ENCODE measurements at regions not wholly inside any gene's neighbourhood (a gene's known extent, or its start where the extent isn't known, plus 50 kb on each side); places are given as distances from the start of the nearest gene placed in this dataset.

DNA sequence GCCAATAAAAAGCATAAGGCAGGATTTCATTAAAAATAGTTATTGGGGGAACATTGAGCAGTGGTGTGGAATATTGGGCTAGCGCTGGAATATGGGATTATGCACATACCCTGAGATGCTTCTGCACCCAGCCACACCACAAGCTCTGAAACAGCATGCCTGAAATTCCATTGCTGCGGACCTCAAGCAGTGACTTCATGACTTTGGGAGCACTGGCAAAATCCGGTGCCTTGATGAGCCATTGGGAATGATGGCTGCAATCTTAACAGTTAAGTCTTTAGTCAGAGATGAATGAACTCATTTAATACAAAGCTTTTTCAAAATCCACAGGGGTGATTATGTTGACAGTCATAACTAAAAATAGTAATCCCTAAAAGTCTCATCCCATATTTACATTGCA, 274.7 kb upstream of the MTPN start:
- Histone ChIP-seq H4K20me1 (ENCODE audit: control insufficient read depth, insufficient read depth, low read length, poor library complexity, severe bottlenecking) (no peaks in the 10 kb centered on the region), H3K36me3 (replicated peaks in 1 of 2; ENCODE audit: control extremely low read depth in 1 of 2, control insufficient read depth in 1 of 2, extremely low read depth in 1 of 2, insufficient read depth in 2 of 2, low read length in 1 of 2) (no peaks in the 10 kb centered on the region), H3K4me1 (ENCODE audit: control insufficient read depth in 2 of 2, insufficient read depth in 2 of 2, low read length in 2 of 2) (no peaks in the 10 kb centered on the region), H3K4me2 (replicated peaks; ENCODE audit: low read depth, low read length, poor library complexity, severe bottlenecking) (no peak overlapping the region), H2AFZ (ENCODE audit: insufficient read depth, low read depth, low read length, poor library complexity, severe bottlenecking) (no peak overlapping the region), H3K4me3 (ENCODE audit: control extremely low read depth in 1 of 5, extremely low read depth in 1 of 5, insufficient read depth in 1 of 5, low read depth in 2 of 5, low read length in 4 of 5) (no peak overlapping the region), H3K9ac (ENCODE audit: low read length) (no peak overlapping the region), H3K27me3 (replicated peaks in 1 of 4; ENCODE audit: control extremely low read depth in 1 of 4, control insufficient read depth in 3 of 4, insufficient read depth in 4 of 4, low read length in 3 of 4) (no peaks in the 10 kb centered on the region), H3K9me3 (ENCODE audit: control extremely low read depth in 1 of 3, control insufficient read depth in 2 of 3, insufficient read depth in 1 of 3, low read length in 2 of 3) (no peaks in the 10 kb centered on the region), H3K27ac (ENCODE audit: low read length in 2 of 2) (no peak overlapping the region), H3K79me2 (ENCODE audit: control insufficient read depth, insufficient read depth, low read length) (no peaks in the 10 kb centered on the region)
- Mint-ChIP-seq H3K4me3 (no peak overlapping the region), H3K27ac (no peak overlapping the region), H3K27me3 (no peaks in the 10 kb centered on the region), H3K9me3 (ENCODE audit: insufficient read depth) (no peaks in the 10 kb centered on the region), H3K4me1 (no peaks in the 10 kb centered on the region)
- intact Hi-C loops (cut with micrococcal nuclease): no loop called here
- POLR2A ChIA-PET: no interaction called here
- WGBS (ENCODE audit: insufficient coverage): no CpG with 5 or more reads among the region's 3 CpGs
- DNase-seq (no peak), ATAC-seq (ENCODE audit: low read depth) (no peak)
- CTCF ChIA-PET: no interaction called here
- no peak for TF ChIP-seq EZH2 (IDR thresholded peaks at IDR 0.05; ENCODE audit: borderline replicate concordance, insufficient read depth, low read depth, low read length, poor library complexity, severe bottlenecking)
- TF ChIP-seq, protein P1, sequence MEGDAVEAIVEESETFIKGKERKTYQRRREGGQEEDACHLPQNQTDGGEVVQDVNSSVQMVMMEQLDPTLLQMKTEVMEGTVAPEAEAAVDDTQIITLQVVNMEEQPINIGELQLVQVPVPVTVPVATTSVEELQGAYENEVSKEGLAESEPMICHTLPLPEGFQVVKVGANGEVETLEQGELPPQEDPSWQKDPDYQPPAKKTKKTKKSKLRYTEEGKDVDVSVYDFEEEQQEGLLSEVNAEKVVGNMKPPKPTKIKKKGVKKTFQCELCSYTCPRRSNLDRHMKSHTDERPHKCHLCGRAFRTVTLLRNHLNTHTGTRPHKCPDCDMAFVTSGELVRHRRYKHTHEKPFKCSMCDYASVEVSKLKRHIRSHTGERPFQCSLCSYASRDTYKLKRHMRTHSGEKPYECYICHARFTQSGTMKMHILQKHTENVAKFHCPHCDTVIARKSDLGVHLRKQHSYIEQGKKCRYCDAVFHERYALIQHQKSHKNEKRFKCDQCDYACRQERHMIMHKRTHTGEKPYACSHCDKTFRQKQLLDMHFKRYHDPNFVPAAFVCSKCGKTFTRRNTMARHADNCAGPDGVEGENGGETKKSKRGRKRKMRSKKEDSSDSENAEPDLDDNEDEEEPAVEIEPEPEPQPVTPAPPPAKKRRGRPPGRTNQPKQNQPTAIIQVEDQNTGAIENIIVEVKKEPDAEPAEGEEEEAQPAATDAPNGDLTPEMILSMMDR (IDR thresholded peaks at IDR 0.05): no peak

DNA sequence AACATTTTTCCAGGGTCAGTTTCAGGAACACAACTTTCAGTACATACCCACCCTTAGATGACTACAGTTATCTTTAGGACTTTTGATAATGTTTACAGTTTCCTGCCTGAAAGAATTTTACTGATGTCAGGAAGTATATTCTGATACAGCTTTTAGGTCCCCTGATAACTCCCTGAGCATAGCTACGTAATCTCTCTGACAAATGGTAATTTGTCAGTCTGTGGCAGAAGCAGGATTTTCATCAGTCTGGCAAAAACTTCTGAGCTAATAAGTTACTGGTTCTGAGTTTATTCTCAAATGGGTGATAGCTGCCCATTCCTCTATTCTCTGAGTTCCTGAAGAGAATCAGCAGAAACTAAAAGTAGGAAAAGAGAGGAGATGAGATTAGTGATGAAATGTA, 270.1 kb upstream of the MTPN start:
- no peaks in the 10 kb centered on the region for H3K27me3 ChIP-seq (replicated peaks in 1 of 4; ENCODE audit: control extremely low read depth in 1 of 4, control insufficient read depth in 3 of 4, insufficient read depth in 4 of 4, low read length in 3 of 4)
- H3K4me2 ChIP-seq (replicated peaks; ENCODE audit: low read depth, low read length, poor library complexity, severe bottlenecking): no peak overlapping the region
- DNase-seq (no peak), ATAC-seq (ENCODE audit: low read depth) (no peak)
- ChIA-PET CTCF (no interaction called here), POLR2A (no interaction called here)
- H3K36me3 ChIP-seq (replicated peaks in 1 of 2; ENCODE audit: control extremely low read depth in 1 of 2, control insufficient read depth in 1 of 2, extremely low read depth in 1 of 2, insufficient read depth in 2 of 2, low read length in 1 of 2): no peaks in the 10 kb centered on the region
- no peaks in the 10 kb centered on the region for H3K27me3 Mint-ChIP-seq
- no peaks in the 10 kb centered on the region for H3K9me3 Mint-ChIP-seq (ENCODE audit: insufficient read depth)
- H3K9me3 ChIP-seq (ENCODE audit: control extremely low read depth in 1 of 3, control insufficient read depth in 2 of 3, insufficient read depth in 1 of 3, low read length in 2 of 3): no peaks in the 10 kb centered on the region
- intact Hi-C loops (cut with micrococcal nuclease): no loop called here
- TF ChIP-seq, protein P1 (IDR thresholded peaks at IDR 0.05): no peak
- no peak for TF ChIP-seq EZH2 (IDR thresholded peaks at IDR 0.05; ENCODE audit: borderline replicate concordance, insufficient read depth, low read depth, low read length, poor library complexity, severe bottlenecking)
- no peaks in the 10 kb centered on the region for H3K4me1 ChIP-seq (ENCODE audit: control insufficient read depth in 2 of 2, insufficient read depth in 2 of 2, low read length in 2 of 2)
- H3K79me2 ChIP-seq (ENCODE audit: control insufficient read depth, insufficient read depth, low read length): no peaks in the 10 kb centered on the region
- no peaks in the 10 kb centered on the region for H4K20me1 ChIP-seq (ENCODE audit: control insufficient read depth, insufficient read depth, low read length, poor library complexity, severe bottlenecking)
- H3K9ac ChIP-seq (ENCODE audit: low read length): no peak overlapping the region
- H3K27ac ChIP-seq (ENCODE audit: low read length in 2 of 2): no peak overlapping the region
- no peak overlapping the region for H3K4me3 Mint-ChIP-seq
- no CpG with 5 or more reads among the region's 1 CpG for WGBS (ENCODE audit: insufficient coverage)
- H3K4me3 ChIP-seq (ENCODE audit: control extremely low read depth in 1 of 5, extremely low read depth in 1 of 5, insufficient read depth in 1 of 5, low read depth in 2 of 5, low read length in 4 of 5): no peak overlapping the region
- no peak overlapping the region for H2AFZ ChIP-seq (ENCODE audit: insufficient read depth, low read depth, low read length, poor library complexity, severe bottlenecking)
- H3K4me1 Mint-ChIP-seq: no peaks in the 10 kb centered on the region
- H3K27ac Mint-ChIP-seq: no peak overlapping the region

Data from B cell (primary cell).